ENCODE measurements at regions not wholly inside any gene's neighbourhood (a gene's known extent, or its start where the extent isn't known, plus 50 kb on each side); places are given as distances from the start of the nearest gene placed in this dataset.

- H3K4me3 ChIP-seq = no peak overlapping the region
- no peaks in the 10 kb centered on the region for H3K4me1 ChIP-seq (replicated peaks)
- H3K9me3 ChIP-seq (replicated peaks) = no peaks in the 10 kb centered on the region
- no peaks in the 10 kb centered on the region for H3K27me3 ChIP-seq (replicated peaks)
- no peaks in the 10 kb centered on the region for H3K36me3 ChIP-seq
- DNase-seq (ENCODE audit: low read depth in 1 of 2, low spot score in 2 of 2) = no peak
- no peak overlapping the region for H3K27ac ChIP-seq
Measured at GRCh38 chr9:106613250-106613737, 249.7 kb upstream of the ZNF462 start.

GRCh38 chr9:106615118-106615889, 247.7 kb upstream of the ZNF462 start:
- Histone ChIP-seq H3K9me3 (replicated peaks) (no peaks in the 10 kb centered on the region), H3K27me3 (replicated peaks) (no peaks in the 10 kb centered on the region), H3K36me3 (no peaks in the 10 kb centered on the region), H3K4me1 (replicated peaks) (no peaks in the 10 kb centered on the region), H3K4me3 (no peak overlapping the region), H3K27ac (no peak overlapping the region)
- no peak for DNase-seq (ENCODE audit: low read depth in 1 of 2, low spot score in 2 of 2)

GRCh38 chr9:106616026-106616425, 246.9 kb upstream of the ZNF462 start:
- no peak for DNase-seq (ENCODE audit: low read depth in 1 of 2, low spot score in 2 of 2)
- no peaks in the 10 kb centered on the region for H3K27me3 ChIP-seq (replicated peaks)
- H3K4me1 ChIP-seq (replicated peaks) = no peaks in the 10 kb centered on the region
- H3K27ac ChIP-seq = no peak overlapping the region
- H3K4me3 ChIP-seq = no peak overlapping the region
- H3K9me3 ChIP-seq (replicated peaks) = no peaks in the 10 kb centered on the region
- no peaks in the 10 kb centered on the region for H3K36me3 ChIP-seq

DNA sequence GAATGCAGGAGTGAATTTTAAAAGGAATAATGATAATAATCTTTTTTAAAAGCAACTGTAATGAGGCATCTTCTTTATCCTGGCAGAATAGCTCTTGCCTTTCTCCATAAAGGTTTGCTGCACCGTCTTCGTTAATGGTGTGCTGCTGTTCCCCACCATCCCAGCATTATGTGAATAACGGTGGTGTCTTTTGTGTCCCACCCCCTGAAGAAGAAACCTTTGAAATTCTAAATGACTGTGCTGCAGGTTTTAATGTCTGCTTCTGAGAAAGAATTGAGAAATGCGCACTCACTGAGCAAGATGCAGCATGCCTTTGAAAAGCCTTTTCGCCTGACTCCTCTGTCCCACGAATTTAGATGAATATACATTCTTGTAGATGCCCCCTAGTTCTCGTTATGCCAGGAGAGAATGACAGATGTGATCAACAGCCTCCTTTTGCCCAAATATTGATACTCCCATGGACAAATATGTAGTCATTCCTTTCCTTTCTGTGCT, 246.1 kb upstream of the ZNF462 start:
- Histone ChIP-seq H3K9me3 (replicated peaks) (no peaks in the 10 kb centered on the region), H3K36me3 (no peaks in the 10 kb centered on the region), H3K4me3 (no peak overlapping the region), H3K27me3 (replicated peaks) (no peaks in the 10 kb centered on the region), H3K27ac (no peak overlapping the region), H3K4me1 (replicated peaks) (no peaks in the 10 kb centered on the region)
- no peak for DNase-seq (ENCODE audit: low read depth in 1 of 2, low spot score in 2 of 2)

DNA sequence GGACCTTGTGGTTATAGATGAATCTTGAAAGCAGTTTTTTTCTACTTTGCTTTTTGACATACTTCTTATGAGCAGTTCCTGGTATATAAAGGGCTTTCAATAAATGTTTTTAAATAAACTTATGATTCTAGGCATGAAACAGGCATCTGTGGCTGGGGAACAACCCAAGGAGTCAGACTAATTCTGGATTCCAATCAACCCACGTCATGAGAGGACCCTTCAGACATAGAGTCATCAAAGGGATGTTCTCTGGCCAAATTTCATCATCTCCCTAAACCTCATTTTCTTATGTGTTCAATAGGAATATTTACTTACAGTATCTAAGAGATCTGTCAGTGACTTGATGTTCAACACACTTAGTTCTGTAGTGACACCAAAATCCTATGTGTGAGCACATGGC, 243.8 kb upstream of the ZNF462 start:
- Histone ChIP-seq H3K27me3 (replicated peaks) (no peaks in the 10 kb centered on the region), H3K36me3 (no peaks in the 10 kb centered on the region), H3K4me3 (no peak overlapping the region), H3K4me1 (replicated peaks) (no peaks in the 10 kb centered on the region), H3K9me3 (replicated peaks) (no peaks in the 10 kb centered on the region), H3K27ac (no peak overlapping the region)
- no peak for DNase-seq (ENCODE audit: low read depth in 1 of 2, low spot score in 2 of 2)

GRCh38 chr9:106620081-106620480, 242.9 kb upstream of the ZNF462 start:
- DNase-seq (ENCODE audit: low read depth in 1 of 2, low spot score in 2 of 2) = no peak
- Histone ChIP-seq H3K27me3 (replicated peaks) (no peaks in the 10 kb centered on the region), H3K36me3 (no peaks in the 10 kb centered on the region), H3K9me3 (replicated peaks) (no peaks in the 10 kb centered on the region), H3K4me3 (no peak overlapping the region), H3K4me1 (replicated peaks) (no peaks in the 10 kb centered on the region), H3K27ac (no peak overlapping the region)

GRCh38 chr9:106620866-106621265, 242.1 kb upstream of the ZNF462 start:
- Histone ChIP-seq H3K4me3 (no peak overlapping the region), H3K9me3 (replicated peaks) (no peaks in the 10 kb centered on the region), H3K4me1 (replicated peaks) (no peaks in the 10 kb centered on the region), H3K27me3 (replicated peaks) (no peaks in the 10 kb centered on the region), H3K36me3 (no peaks in the 10 kb centered on the region), H3K27ac (no peak overlapping the region)
- no peak for DNase-seq (ENCODE audit: low read depth in 1 of 2, low spot score in 2 of 2)

DNA sequence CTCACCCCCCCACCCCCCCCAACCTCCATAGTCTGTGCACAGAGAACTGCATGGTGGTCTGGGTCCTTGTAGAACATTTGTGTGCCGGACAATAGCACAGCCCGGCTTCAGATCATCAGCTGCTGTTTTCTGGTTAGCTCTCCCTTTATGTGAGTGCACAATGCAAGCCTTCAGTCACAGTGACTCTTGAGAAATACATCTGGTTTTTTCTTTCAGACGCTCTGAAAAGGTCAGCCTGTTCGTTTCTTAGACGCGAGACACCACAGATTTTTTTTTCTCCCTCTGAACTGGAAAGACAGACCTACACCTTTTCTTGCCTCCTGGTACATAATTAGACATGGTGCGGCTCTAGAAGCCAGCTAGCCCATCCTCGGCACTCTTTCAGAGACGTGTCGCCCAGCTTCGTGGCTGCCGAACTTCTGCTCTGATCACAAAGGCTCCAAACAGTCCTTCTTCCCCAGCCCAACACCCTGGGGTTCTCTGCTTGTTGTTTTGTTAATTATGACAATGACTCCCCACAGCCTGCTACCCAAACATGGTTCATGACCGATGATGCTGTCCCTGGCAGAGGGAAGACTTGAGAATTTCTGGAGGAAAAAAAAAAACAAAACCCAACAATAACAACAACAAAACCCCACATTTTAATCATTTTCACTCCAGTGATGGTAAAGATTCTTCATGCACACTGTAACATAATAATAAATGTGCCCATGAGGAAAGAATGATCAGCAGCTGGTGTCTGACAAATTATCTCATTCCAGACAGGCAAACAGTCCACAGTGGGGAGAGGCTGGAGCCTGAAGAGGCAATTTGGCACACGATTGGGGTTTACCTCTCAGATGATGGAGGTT, 241.4 kb upstream of the ZNF462 start:
- no peaks in the 10 kb centered on the region for H3K27me3 ChIP-seq (replicated peaks)
- no peaks in the 10 kb centered on the region for H3K36me3 ChIP-seq
- no peaks in the 10 kb centered on the region for H3K9me3 ChIP-seq (replicated peaks)
- no peak overlapping the region for H3K4me3 ChIP-seq
- no peaks in the 10 kb centered on the region for H3K4me1 ChIP-seq (replicated peaks)
- DNase-seq (ENCODE audit: low read depth in 1 of 2, low spot score in 2 of 2) = no peak
- no peak overlapping the region for H3K27ac ChIP-seq

GRCh38 chr9:106622164-106622487, 240.8 kb upstream of the ZNF462 start:
- Histone ChIP-seq H3K4me1 (replicated peaks) (no peaks in the 10 kb centered on the region), H3K9me3 (replicated peaks) (no peaks in the 10 kb centered on the region), H3K4me3 (no peak overlapping the region), H3K27me3 (replicated peaks) (no peaks in the 10 kb centered on the region), H3K27ac (no peak overlapping the region), H3K36me3 (no peaks in the 10 kb centered on the region)
- DNase-seq (ENCODE audit: low read depth in 1 of 2, low spot score in 2 of 2) = no peak

DNA sequence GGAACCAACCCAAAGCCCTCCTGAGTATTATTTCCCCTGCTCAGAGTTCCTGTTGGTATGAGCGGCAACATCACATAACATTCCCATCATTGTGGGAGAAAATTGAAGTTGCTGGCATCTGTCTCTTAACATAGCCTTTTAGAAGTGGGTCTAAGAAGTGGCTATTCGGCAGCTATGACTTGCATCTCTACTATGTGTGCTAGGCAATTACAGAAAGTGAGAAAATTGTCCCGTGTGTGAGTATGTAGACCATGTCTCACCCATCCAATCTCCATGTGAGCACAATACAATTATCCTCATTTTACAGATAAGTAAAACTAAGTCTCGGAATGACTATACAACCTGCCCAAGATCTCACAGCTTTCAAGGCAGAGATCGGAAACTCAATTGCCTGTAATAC, 239.4 kb upstream of the ZNF462 start:
- H3K4me3 ChIP-seq = no peak overlapping the region
- no peaks in the 10 kb centered on the region for H3K36me3 ChIP-seq
- no peaks in the 10 kb centered on the region for H3K27me3 ChIP-seq (replicated peaks)
- H3K27ac ChIP-seq = no peak overlapping the region
- no peaks in the 10 kb centered on the region for H3K9me3 ChIP-seq (replicated peaks)
- no peaks in the 10 kb centered on the region for H3K4me1 ChIP-seq (replicated peaks)
- DNase-seq (ENCODE audit: low read depth in 1 of 2, low spot score in 2 of 2) = no peak

GRCh38 chr9:106625259-106625789, 237.6 kb upstream of the ZNF462 start:
- Histone ChIP-seq H3K36me3 (no peaks in the 10 kb centered on the region), H3K9me3 (replicated peaks) (no peaks in the 10 kb centered on the region), H3K4me1 (replicated peaks) (no peaks in the 10 kb centered on the region), H3K27me3 (replicated peaks) (no peaks in the 10 kb centered on the region), H3K27ac (no peak overlapping the region), H3K4me3 (no peak overlapping the region)
- DNase-seq (ENCODE audit: low read depth in 1 of 2, low spot score in 2 of 2) = no peak

- H3K9me3 ChIP-seq (replicated peaks) = no peaks in the 10 kb centered on the region
- no peaks in the 10 kb centered on the region for H3K4me1 ChIP-seq (replicated peaks)
- no peaks in the 10 kb centered on the region for H3K27me3 ChIP-seq (replicated peaks)
- DNase-seq (ENCODE audit: low read depth in 1 of 2, low spot score in 2 of 2) = no peak
- no peaks in the 10 kb centered on the region for H3K36me3 ChIP-seq
- no peak overlapping the region for H3K4me3 ChIP-seq
- no peak overlapping the region for H3K27ac ChIP-seq
Measured at GRCh38 chr9:106626936-106627335, 236.0 kb upstream of the ZNF462 start.

DNA sequence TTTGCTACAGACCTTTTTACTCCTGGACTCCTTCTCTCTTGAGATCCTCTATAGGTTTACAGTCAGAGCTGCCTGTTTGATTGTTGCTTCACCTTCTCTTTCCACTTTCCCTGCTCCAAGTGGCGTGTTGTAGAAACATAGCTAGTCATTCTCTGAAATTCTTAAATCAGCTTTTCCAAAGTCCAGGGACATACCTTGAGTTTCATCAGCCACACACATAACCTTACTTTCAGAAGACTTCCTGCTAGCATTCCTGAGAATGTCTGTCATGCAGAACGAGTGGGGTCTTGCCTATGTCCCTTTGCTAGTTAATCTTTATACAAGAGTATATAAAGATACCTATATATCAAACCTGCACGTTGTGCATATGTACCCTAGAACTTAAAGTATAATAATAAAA, 230.3 kb upstream of the ZNF462 start:
- no peak overlapping the region for H3K27ac ChIP-seq
- no peak overlapping the region for H3K4me3 ChIP-seq
- DNase-seq (ENCODE audit: low read depth in 1 of 2, low spot score in 2 of 2) = no peak
- H3K9me3 ChIP-seq (replicated peaks) = no peaks in the 10 kb centered on the region
- no peaks in the 10 kb centered on the region for H3K36me3 ChIP-seq
- H3K4me1 ChIP-seq (replicated peaks) = no peaks in the 10 kb centered on the region
- H3K27me3 ChIP-seq (replicated peaks) = no peaks in the 10 kb centered on the region

- no peaks in the 10 kb centered on the region for H3K4me1 ChIP-seq (replicated peaks)
- no peak overlapping the region for H3K4me3 ChIP-seq
- no peaks in the 10 kb centered on the region for H3K36me3 ChIP-seq
- H3K9me3 ChIP-seq (replicated peaks) = no peaks in the 10 kb centered on the region
- no peaks in the 10 kb centered on the region for H3K27me3 ChIP-seq (replicated peaks)
- DNase-seq (ENCODE audit: low read depth in 1 of 2, low spot score in 2 of 2) = no peak
- no peak overlapping the region for H3K27ac ChIP-seq
Measured at GRCh38 chr9:106634183-106634582, 228.8 kb upstream of the ZNF462 start.
